ENCODE measurements at regions not wholly inside any gene's neighbourhood (a gene's known extent, or its start where the extent isn't known, plus 50 kb on each side); places are given as distances from the start of the nearest gene placed in this dataset.
A peak's percentile ranks its signal among the peaks of the same experiment; 100 is the strongest.

DNA sequence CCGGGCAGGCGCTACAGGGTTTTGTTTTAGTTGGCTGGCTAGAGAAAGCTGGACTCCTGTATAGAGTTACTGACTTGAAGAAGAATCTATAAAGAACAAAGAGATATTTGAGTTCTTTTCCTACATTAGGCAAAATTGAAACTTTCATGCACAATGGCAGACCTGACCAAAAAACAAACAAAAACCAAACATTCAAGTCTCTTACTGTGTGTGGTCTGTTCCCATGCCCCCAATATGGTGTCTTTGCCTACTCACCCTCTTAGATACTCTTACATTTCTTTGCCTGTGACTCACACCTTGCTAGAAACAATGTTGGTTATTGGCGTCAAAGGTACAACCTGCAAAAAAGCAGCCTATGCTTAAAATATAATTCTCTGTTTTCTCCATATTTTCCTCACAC lies 109.5 kb upstream of the TMC3 start:
- Histone ChIP-seq H3K4ac (ENCODE audit: low read depth in 1 of 2, low read length in 2 of 2) (no peak overlapping the region), H3K23ac (ENCODE audit: low read length in 2 of 2) (no peak overlapping the region), H3K4me1 (ENCODE audit: control insufficient read depth, insufficient read depth, low read depth, low read length) (no peaks in the 10 kb centered on the region), H3K4me3 (ENCODE audit: insufficient read depth in 1 of 2, low read depth in 1 of 2, low read length in 2 of 2) (no peak overlapping the region), H3K27me3 (ENCODE audit: control insufficient read depth in 1 of 2, insufficient read depth in 1 of 2, low read length in 2 of 2) (peaks cover 5 to 49% of the 10 kb centered on the region in 2 experiments), H3K4me2 (ENCODE audit: low read length, poor library complexity, severe bottlenecking) (no peak overlapping the region), H3K79me1 (replicated peaks; ENCODE audit: low read length, poor library complexity, severe bottlenecking) (no peaks in the 10 kb centered on the region), H4K91ac (ENCODE audit: low read length) (no peak overlapping the region), H4K8ac (ENCODE audit: low read length) (no peak overlapping the region), H2AFZ (ENCODE audit: low read depth, low read length) (no peak overlapping the region), H2BK120ac (ENCODE audit: low read depth, low read length) (no peak overlapping the region), H3K14ac (ENCODE audit: low read length in 2 of 2) (no peak overlapping the region), H2BK12ac (ENCODE audit: low read length in 2 of 2) (no peak overlapping the region), H3K18ac (ENCODE audit: low read depth in 1 of 2, low read length in 2 of 2) (no peak overlapping the region), H3K9ac (ENCODE audit: low read length) (no peak overlapping the region), H3K9me3 (ENCODE audit: control insufficient read depth, low read length) (no peaks in the 10 kb centered on the region), H2AK5ac (ENCODE audit: low read length, severe bottlenecking) (no peak overlapping the region), H3K36me3 (ENCODE audit: control insufficient read depth in 1 of 2, insufficient read depth in 2 of 2, low read depth in 1 of 2, low read length in 2 of 2) (no peaks in the 10 kb centered on the region), H3K27ac (ENCODE audit: low read length, poor library complexity, severe bottlenecking) (no peak overlapping the region), H2BK5ac (ENCODE audit: low read depth, low read length, poor library complexity, severe bottlenecking) (no peak overlapping the region), H2BK15ac (ENCODE audit: low read depth, poor library complexity, severe bottlenecking) (no peak overlapping the region)
- WGBS: 97% methylated on average over 3 of the region's 3 CpGs
- DNase-seq: no peak

DNA sequence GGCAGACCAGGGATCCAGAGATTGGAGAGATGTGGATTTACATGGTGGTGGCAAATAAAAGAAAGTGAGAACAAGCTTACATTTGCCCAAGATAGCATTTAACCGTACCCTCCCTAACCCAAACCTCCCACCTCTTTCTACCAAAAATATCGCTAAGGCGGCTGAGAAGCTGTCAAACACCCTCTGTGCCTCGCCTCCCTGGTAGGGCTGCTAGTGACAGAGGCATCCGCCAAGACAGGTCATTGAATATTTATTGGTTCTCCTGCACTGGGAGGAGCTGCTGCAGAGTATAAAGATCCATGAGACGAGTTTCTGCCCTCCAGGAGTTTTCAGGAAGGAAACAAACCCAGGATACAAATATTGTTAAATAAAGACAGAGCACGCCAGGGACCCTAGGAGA lies 107.3 kb upstream of the TMC3 start:
- Histone ChIP-seq H2BK12ac (ENCODE audit: low read length in 2 of 2) (no peak overlapping the region), H2BK15ac (ENCODE audit: low read depth, poor library complexity, severe bottlenecking) (no peak overlapping the region), H2AK5ac (ENCODE audit: low read length, severe bottlenecking) (no peak overlapping the region), H2BK120ac (ENCODE audit: low read depth, low read length) (no peak overlapping the region), H3K36me3 (ENCODE audit: control insufficient read depth in 1 of 2, insufficient read depth in 2 of 2, low read depth in 1 of 2, low read length in 2 of 2) (no peaks in the 10 kb centered on the region), H3K9ac (ENCODE audit: low read length) (no peak overlapping the region), H3K9me3 (ENCODE audit: control insufficient read depth, low read length) (no peaks in the 10 kb centered on the region), H2BK5ac (ENCODE audit: low read depth, low read length, poor library complexity, severe bottlenecking) (no peak overlapping the region), H2AFZ (ENCODE audit: low read depth, low read length) (no peak overlapping the region), H3K4me1 (ENCODE audit: control insufficient read depth, insufficient read depth, low read depth, low read length) (no peaks in the 10 kb centered on the region), H3K4ac (ENCODE audit: low read depth in 1 of 2, low read length in 2 of 2) (no peak overlapping the region), H4K91ac (ENCODE audit: low read length) (no peak overlapping the region), H3K27me3 (ENCODE audit: control insufficient read depth in 1 of 2, insufficient read depth in 1 of 2, low read length in 2 of 2) (peaks cover 5 to 45% of the 10 kb centered on the region in 2 experiments), H3K23ac (ENCODE audit: low read length in 2 of 2) (no peak overlapping the region), H3K18ac (ENCODE audit: low read depth in 1 of 2, low read length in 2 of 2) (no peak overlapping the region), H3K27ac (ENCODE audit: low read length, poor library complexity, severe bottlenecking) (no peak overlapping the region), H3K4me3 (ENCODE audit: insufficient read depth in 1 of 2, low read depth in 1 of 2, low read length in 2 of 2) (no peak overlapping the region), H3K14ac (ENCODE audit: low read length in 2 of 2) (no peak overlapping the region), H3K4me2 (ENCODE audit: low read length, poor library complexity, severe bottlenecking) (no peak overlapping the region), H3K79me1 (replicated peaks; ENCODE audit: low read length, poor library complexity, severe bottlenecking) (no peaks in the 10 kb centered on the region), H4K8ac (ENCODE audit: low read length) (no peak overlapping the region)
- 84% methylated on average over 7 of the region's 7 CpGs for WGBS
- no peak for DNase-seq

DNA sequence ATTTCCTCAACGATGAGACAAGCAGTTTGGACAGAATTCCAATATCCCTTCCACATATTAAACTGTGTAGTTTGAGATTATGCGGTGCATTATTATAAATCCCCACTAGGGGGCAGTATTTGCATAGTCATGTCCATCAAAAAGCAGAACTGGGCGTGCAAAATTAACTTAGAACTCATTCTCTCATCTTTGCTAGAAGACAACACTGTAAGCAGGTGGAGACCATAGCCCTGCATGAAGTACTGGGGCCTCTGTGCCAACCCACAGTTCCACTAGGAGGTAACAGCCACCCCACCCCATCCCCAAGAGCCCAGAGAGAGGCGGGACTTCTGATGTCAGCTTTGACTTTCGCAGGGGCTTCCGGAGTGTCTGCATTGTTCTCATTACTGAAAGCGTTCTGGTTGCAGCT lies 106.6 kb upstream of the TMC3 start:
- no peak overlapping the region for H3K9ac ChIP-seq (ENCODE audit: low read length)
- H3K4me3 ChIP-seq (ENCODE audit: insufficient read depth in 1 of 2, low read depth in 1 of 2, low read length in 2 of 2): no peak overlapping the region
- no peak overlapping the region for H2BK5ac ChIP-seq (ENCODE audit: low read depth, low read length, poor library complexity, severe bottlenecking)
- H2BK120ac ChIP-seq (ENCODE audit: low read depth, low read length): no peak overlapping the region
- no peak overlapping the region for H4K8ac ChIP-seq (ENCODE audit: low read length)
- no peaks in the 10 kb centered on the region for H3K4me1 ChIP-seq (ENCODE audit: control insufficient read depth, insufficient read depth, low read depth, low read length)
- H2BK12ac ChIP-seq (ENCODE audit: low read length in 2 of 2): no peak overlapping the region
- H3K18ac ChIP-seq (ENCODE audit: low read depth in 1 of 2, low read length in 2 of 2): no peak overlapping the region
- no peak overlapping the region for H2BK15ac ChIP-seq (ENCODE audit: low read depth, poor library complexity, severe bottlenecking)
- H2AFZ ChIP-seq (ENCODE audit: low read depth, low read length): peak overlapping the region; percentile 42
- H3K4ac ChIP-seq (ENCODE audit: low read depth in 1 of 2, low read length in 2 of 2): no peak overlapping the region
- no peak overlapping the region for H3K14ac ChIP-seq (ENCODE audit: low read length in 2 of 2)
- peak; percentile 64 for DNase-seq
- H3K23ac ChIP-seq (ENCODE audit: low read length in 2 of 2): no peak overlapping the region
- H3K27ac ChIP-seq (ENCODE audit: low read length, poor library complexity, severe bottlenecking): no peak overlapping the region
- 0% methylated on average over 1 of the region's 7 CpGs for WGBS
- no peaks in the 10 kb centered on the region for H3K79me1 ChIP-seq (replicated peaks; ENCODE audit: low read length, poor library complexity, severe bottlenecking)
- H2AK5ac ChIP-seq (ENCODE audit: low read length, severe bottlenecking): no peak overlapping the region
- H3K27me3 ChIP-seq (ENCODE audit: control insufficient read depth in 1 of 2, insufficient read depth in 1 of 2, low read length in 2 of 2): peaks cover 5 to 38% of the 10 kb centered on the region in 2 experiments
- H3K4me2 ChIP-seq (ENCODE audit: low read length, poor library complexity, severe bottlenecking): no peak overlapping the region
- H3K9me3 ChIP-seq (ENCODE audit: control insufficient read depth, low read length): no peaks in the 10 kb centered on the region
- no peak overlapping the region for H4K91ac ChIP-seq (ENCODE audit: low read length)
- H3K36me3 ChIP-seq (ENCODE audit: control insufficient read depth in 1 of 2, insufficient read depth in 2 of 2, low read depth in 1 of 2, low read length in 2 of 2): no peaks in the 10 kb centered on the region

DNA sequence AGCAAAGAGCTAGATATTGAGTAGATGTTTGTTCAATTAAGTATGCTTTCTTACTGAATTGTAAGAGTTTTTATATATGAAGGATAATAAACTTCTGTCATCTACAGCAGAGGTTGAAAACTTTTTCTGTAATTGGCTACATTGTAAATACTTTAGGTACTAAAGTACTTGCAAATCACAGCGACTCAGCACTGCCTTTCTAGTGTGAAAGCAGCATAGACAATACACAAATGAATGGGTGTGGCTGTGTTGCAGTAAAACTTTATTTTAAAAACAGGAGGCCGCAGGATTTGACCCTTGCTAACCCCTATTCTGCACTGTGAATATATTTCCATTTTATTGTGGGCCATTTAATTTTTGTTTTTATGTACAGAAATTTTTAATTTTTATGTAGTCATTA lies 104.3 kb upstream of the TMC3 start:
- no peak overlapping the region for H2AK5ac ChIP-seq (ENCODE audit: low read length, severe bottlenecking)

More for the DNA sequence above, 104.3 kb upstream of the TMC3 start:
- no peak overlapping the region for H4K8ac ChIP-seq (ENCODE audit: low read length)
- H3K4ac ChIP-seq (ENCODE audit: low read depth in 1 of 2, low read length in 2 of 2): no peak overlapping the region
- no peak overlapping the region for H2AFZ ChIP-seq (ENCODE audit: low read depth, low read length)
- no peak overlapping the region for H2BK5ac ChIP-seq (ENCODE audit: low read depth, low read length, poor library complexity, severe bottlenecking)
- H2BK120ac ChIP-seq (ENCODE audit: low read depth, low read length): no peak overlapping the region
- H2BK12ac ChIP-seq (ENCODE audit: low read length in 2 of 2): no peak overlapping the region
- H2BK15ac ChIP-seq (ENCODE audit: low read depth, poor library complexity, severe bottlenecking): no peak overlapping the region
- no peak overlapping the region for H3K18ac ChIP-seq (ENCODE audit: low read depth in 1 of 2, low read length in 2 of 2)
- no peaks in the 10 kb centered on the region for H3K79me1 ChIP-seq (replicated peaks; ENCODE audit: low read length, poor library complexity, severe bottlenecking)
- WGBS: no CpG with 5 or more reads among the region's 2 CpGs
- H3K9me3 ChIP-seq (ENCODE audit: control insufficient read depth, low read length): no peaks in the 10 kb centered on the region
- no peak overlapping the region for H3K4me3 ChIP-seq (ENCODE audit: insufficient read depth in 1 of 2, low read depth in 1 of 2, low read length in 2 of 2)
- no peaks in the 10 kb centered on the region for H3K36me3 ChIP-seq (ENCODE audit: control insufficient read depth in 1 of 2, insufficient read depth in 2 of 2, low read depth in 1 of 2, low read length in 2 of 2)
- no peak overlapping the region for H3K27ac ChIP-seq (ENCODE audit: low read length, poor library complexity, severe bottlenecking)
- H3K4me2 ChIP-seq (ENCODE audit: low read length, poor library complexity, severe bottlenecking): no peak overlapping the region
- DNase-seq: no peak
- H4K91ac ChIP-seq (ENCODE audit: low read length): no peak overlapping the region
- no peaks in the 10 kb centered on the region for H3K4me1 ChIP-seq (ENCODE audit: control insufficient read depth, insufficient read depth, low read depth, low read length)
- H3K9ac ChIP-seq (ENCODE audit: low read length): no peak overlapping the region
- peaks cover 5 to 23% of the 10 kb centered on the region in 2 experiments for H3K27me3 ChIP-seq (ENCODE audit: control insufficient read depth in 1 of 2, insufficient read depth in 1 of 2, low read length in 2 of 2)
- H3K14ac ChIP-seq (ENCODE audit: low read length in 2 of 2): no peak overlapping the region
- H3K23ac ChIP-seq (ENCODE audit: low read length in 2 of 2): no peak overlapping the region
